ENCODE measurements at regions not wholly inside any gene's neighbourhood (a gene's known extent, or its start where the extent isn't known, plus 50 kb on each side); places are given as distances from the start of the nearest gene placed in this dataset.
"Not testable (repeated sequence)": the region's sequence is repeated elsewhere in the genome, so short reads cannot be mapped to it uniquely, and the experiment has no call there.

GRCh38 chrX:1779626-1780025 lies 164.8 kb downstream of the ASMT start:
- DNase-seq = no peak

DNA sequence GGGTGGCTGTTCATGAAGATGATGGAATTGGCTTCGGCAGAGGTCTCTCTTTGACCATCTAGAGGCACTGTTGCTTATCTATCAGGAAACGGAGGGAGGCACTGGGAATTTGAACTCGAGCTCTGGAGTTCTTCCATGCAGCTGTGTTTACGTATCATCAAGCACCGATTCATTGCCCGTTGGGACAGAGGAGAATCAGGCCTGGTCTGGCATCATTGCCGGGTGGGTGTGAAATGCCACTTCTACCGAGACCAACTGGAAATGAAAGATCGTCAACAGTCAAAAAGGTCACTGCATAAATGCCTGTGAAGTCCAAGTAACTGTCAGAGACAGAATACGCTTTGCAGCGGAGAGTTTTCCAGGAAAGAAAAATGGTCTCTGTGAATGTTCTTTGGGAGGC lies 166.9 kb downstream of the ASMT start:
- DNase-seq = no peak

GRCh38 chrX:1784773-1785172 lies 169.9 kb downstream of the ASMT start:
- DNase-seq = no peak

- no peak for DNase-seq
These were observed 173.5 kb downstream of the ASMT start for GRCh38 chrX:1788300-1788911.

GRCh38 chrX:1792636-1793035 lies 177.8 kb downstream of the ASMT start:
- DNase-seq = no peak

- no peak for DNase-seq
These were observed 179.7 kb downstream of the ASMT start for GRCh38 chrX:1794586-1794985.

- no peak for DNase-seq
These were observed 188.1 kb downstream of the ASMT start for GRCh38 chrX:1802912-1803311.

GRCh38 chrX:1803741-1804140 lies 188.9 kb downstream of the ASMT start:
- DNase-seq = no peak

- peak in 1 of 14 donors; percentile 8 for DNase-seq
These were observed 192.5 kb downstream of the ASMT start for GRCh38 chrX:1807301-1807731.

DNA sequence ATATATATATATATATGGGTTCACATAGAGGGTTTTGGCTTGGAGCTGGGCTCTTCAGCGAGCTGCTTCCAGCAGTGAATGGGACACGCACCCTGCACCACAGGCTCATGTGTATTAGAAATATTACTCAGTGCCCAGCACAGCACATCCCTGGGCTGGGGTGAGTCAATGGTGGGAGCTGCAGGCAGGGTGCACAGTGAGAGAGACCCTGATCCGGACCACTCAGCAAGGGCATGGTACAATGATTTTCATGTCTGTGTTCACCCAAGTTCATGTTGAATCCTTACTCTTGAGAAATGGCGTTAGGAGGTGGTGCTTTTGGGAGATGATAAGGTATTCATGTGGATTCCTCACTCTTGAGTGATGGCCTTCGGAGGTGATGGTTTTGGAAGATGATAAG lies 194.7 kb downstream of the ASMT start:
- no peak for DNase-seq

- no peak for DNase-seq
These were observed 198.9 kb downstream of the ASMT start for GRCh38 chrX:1813809-1814208.

DNA sequence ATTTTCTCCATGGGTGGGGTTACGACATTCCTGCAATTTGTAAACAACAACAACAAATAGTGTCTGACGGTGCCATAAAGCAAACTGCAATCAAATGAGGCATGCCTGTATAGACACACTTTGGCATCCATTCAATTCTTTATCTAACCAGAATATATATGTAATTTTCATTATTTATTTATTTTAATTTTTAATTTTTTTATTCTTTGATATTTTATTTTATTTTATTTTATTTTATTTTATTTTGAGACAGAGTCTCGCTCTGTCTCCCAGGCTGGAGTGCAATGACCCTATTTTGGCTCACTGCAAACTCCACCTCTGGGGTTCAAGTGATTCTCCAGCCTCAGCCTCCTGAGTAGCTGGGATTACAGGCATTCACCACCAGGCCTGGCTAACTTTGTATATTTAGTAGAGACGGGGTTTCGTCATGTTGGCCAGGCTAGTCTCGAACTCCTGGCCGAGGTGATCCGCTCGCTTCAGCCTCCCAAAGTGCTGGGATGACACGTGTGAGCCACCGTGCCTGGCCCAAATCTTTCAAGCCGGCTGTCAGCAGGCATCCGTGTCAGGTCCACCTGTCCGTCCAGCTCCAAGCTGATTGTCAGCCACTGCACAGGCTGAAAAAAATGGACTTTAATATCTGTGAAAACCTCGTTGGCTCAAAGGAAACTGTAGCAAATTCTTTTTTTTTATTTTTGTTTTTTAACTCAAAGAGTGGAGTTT lies 200.8 kb downstream of the ASMT start:
- DNase-seq = no peak

DNA sequence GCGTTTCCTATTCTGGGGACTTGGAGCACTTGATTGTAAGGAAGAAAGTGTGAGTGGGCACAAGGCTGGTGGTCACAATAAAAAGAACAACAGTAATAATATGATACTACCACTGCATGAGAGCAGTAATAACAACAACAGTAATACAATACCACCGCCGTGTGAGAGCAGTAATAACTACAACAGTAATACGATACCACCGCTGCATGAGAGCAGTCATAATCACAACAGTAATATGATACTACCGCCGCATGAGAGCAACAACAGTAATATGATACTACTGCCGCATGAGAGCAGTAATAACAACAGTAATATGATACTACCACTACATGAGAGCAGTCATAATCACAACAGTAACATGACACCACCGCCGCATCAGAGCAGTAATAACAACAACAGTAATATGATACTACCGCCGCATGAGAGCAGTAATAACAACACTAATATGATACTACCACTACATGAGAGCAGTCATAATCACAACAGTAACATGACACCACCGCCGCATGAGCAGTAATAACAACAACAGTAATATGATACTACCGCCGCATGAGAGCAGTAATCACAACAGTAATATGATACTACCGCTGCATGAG lies 201.6 kb downstream of the ASMT start:
- not testable (repeated sequence) for DNase-seq

GRCh38 chrX:1821846-1822245 lies 207.0 kb downstream of the ASMT start:
- DNase-seq = no peak

DNA sequence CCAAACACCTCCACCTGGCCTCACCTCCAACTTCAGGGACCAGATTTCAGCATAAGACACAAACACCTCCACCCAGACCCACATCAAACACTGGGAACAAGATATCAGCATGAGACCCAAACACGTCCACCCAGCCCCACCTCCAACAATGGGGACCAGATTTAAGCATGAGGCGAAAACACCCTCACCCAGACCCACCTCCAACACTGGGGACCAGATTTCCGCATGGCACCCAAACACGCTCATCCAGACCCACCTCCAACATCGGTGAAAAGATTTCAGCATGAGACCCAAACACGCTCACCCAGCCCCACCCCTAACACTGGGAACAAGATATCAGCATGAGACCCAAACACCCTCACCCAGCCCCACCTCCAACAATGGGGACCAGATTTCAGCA lies 210.0 kb downstream of the ASMT start:
- DNase-seq = no peak

GRCh38 chrX:1833656-1834360 lies 218.9 kb downstream of the ASMT start:
- no peak for DNase-seq

DNA sequence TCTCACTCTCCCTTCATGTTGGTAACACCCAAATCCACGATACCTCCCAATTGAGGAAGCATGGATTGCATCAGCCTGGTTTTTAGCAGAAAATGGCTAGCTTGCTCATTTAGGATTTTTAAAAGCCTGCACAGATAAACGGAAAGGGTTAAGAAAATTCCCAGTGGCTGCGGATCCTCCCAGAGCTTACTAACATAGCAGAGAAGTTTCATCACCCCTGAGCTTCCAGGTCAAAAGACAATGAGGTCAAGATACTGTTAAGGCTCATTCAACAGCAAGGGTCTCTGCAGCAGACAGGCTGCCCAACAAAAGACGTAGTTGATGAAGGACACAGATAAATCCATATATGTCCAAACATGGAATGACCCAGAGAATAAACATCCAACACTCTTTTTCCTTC lies 220.2 kb downstream of the ASMT start:
- DNase-seq = no peak

DNA sequence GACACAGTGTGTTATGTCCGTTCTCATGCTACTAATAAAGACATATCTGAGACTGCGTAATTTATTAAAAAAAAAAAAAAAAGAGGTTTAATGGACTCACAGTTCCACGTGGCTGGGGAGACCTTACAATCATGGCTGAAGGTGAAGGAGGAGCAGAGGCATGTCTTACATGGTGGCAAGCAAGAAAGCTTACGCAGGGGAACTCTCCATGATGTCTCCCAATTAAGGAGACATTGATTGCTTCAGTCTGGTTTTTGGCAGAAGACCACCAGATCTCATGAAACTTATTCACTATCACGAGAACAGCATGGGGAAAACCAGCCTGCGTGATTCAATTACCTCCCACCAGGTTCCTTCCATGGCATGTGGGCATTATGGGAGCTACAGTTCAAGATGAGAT lies 221.8 kb downstream of the ASMT start:
- no peak for DNase-seq

- no peak for DNase-seq
These were observed 226.9 kb downstream of the ASMT start for GRCh38 chrX:1841746-1842145.

- DNase-seq = not testable (repeated sequence)
These were observed 232.1 kb downstream of the ASMT start for GRCh38 chrX:1847000-1847399.

DNA sequence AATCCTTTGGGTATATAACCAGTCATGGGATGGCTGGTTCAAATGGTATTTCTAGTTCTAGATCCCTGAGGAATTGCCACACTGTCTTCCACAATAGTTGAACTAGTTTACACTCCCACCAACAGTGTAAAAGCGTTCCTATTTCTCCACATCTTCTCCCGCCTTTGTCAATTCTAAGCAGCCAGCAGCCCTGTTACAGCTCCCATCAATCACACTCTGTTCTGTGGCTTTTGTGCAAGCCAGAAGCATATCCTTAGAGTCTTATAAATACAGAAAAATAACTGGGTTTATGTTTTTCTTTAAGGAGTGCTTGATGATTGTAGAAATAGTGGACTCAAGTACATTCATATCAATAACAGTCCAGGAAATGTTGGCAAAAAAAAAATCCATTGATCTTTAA lies 232.9 kb downstream of the ASMT start:
- not testable (repeated sequence) for DNase-seq

DNA sequence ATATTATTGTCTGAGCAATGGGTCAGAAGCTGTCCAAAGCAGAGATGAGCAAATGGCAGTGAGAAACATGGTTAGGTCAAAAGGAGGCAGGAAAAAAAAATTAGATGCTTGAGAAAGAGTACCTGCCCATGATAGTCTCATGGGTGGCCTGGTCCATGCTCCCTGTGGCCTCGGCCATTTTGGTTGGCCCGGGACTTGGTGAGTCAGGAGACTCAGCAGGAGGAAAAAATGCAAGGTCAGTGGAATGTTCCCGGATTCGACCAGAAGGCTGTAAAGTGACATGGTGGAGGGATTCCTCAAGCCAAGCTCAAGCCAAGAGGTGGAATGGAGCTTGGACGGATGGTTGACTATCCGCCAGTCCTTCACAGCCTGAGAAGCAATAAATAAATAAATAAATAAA lies 236.7 kb downstream of the ASMT start:
- no peak for DNase-seq

DNA sequence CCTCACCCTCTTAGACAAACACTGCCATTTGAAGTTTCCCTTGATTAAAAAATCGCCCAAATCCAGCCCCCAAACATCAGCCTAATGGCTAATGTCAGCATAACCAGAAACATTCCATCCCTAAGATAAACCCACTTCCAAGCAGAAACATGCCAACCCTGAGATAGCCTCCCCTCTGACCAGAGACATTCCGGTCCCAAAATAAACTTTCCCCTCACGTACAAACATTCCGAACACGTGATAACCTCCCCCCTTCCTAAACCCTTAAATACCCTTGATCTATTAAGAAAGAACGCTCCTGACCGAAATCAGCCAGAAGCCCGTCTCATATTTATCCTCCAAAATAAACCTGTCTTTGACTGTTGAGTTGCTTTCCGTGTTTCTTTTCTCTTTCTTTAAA lies 237.2 kb downstream of the ASMT start:
- DNase-seq = no peak
